AG09319 (cell line): ENCODE measurements at regions not wholly inside any gene's neighbourhood (a gene's known extent, or its start where the extent isn't known, plus 50 kb on each side); places are given as distances from the start of the nearest gene placed in this dataset.

Source experiments
- DNase-seq: peaks from one replicate; pipeline ENCODE4 v3.0.0-alpha.2; 2010; ENCODE audit warnings: low read depth; ENCODE audit errors: extremely low read depth
- CTCF ChIP-seq: IDR thresholded peaks from 2 replicates; pipeline ENCODE4 v1.5.1; 2011; ENCODE audit warnings: low read depth, mild to moderate bottlenecking, inconsistent platforms, low read length, moderate library complexity

- TF ChIP-seq CTCF, result no peak
- no peak for DNase-seq
These were observed 365.0 kb upstream of the CELF4 start for GRCh38 chr18:37930640-37931039.

- DNase-seq, result no peak
- TF ChIP-seq CTCF, result no peak
These were observed 356.6 kb upstream of the CELF4 start for GRCh38 chr18:37922162-37922561.

GRCh38 chr18:37920865-37921264 is 355.3 kb upstream of the CELF4 start:
- no peak for TF ChIP-seq CTCF
- DNase-seq, result no peak

GRCh38 chr18:37913051-37913450 is 347.5 kb upstream of the CELF4 start:
- no peak for TF ChIP-seq CTCF
- no peak for DNase-seq

GRCh38 chr18:37902344-37902743 is 336.7 kb upstream of the CELF4 start:
- DNase-seq, result no peak
- TF ChIP-seq CTCF, result no peak

GRCh38 chr18:37900326-37900725 is 334.7 kb upstream of the CELF4 start:
- no peak for DNase-seq
- TF ChIP-seq CTCF, result no peak

- no peak for TF ChIP-seq CTCF
- no peak for DNase-seq
These were observed 324.4 kb upstream of the CELF4 start for GRCh38 chr18:37889963-37890362.
